Lung (tissue), 11 donors: ENCODE measurements at regions not wholly inside any gene's neighbourhood (a gene's known extent, or its start where the extent isn't known, plus 50 kb on each side); places are given as distances from the start of the nearest gene placed in this dataset.

ENCODE experiments used
- ATAC-seq: fragments of 200-7000 bp; cut with Tn5 transposase; one replicate; pipeline ENCODE4 v1.9.1; 2020; ENCODE audit warnings: moderate number of reproducible peaks; ENCODE audit not compliant: insufficient read depth, low FRiP score
- DNase-seq, 3 donors: peaks; one replicate each; pipeline ENCODE4 v3.0.0-alpha.2; 2013 to 2017
- H3K27ac ChIP-seq, 2 donors: one replicate each; pipeline ENCODE4 v1.5.1; 2013; ENCODE audit warnings: mild to moderate bottlenecking in 2 of 2, moderate library complexity in 2 of 2, control low read depth in 1 of 2, inconsistent platforms in 1 of 2, low read depth in 1 of 2, low read length in 1 of 2
- H3K27me3 ChIP-seq, 3 donors: one replicate each; pipeline ENCODE4 v1.5.1; 2013; ENCODE audit warnings: low read length in 2 of 3; ENCODE audit not compliant: control insufficient read depth in 3 of 3, insufficient read depth in 3 of 3
- H3K36me3 ChIP-seq, 4 donors: one replicate each; pipeline ENCODE4 v1.5.1; 2013; ENCODE audit warnings: low read length in 4 of 4, mild to moderate bottlenecking in 1 of 4, moderate library complexity in 1 of 4; ENCODE audit not compliant: control insufficient read depth in 4 of 4, insufficient read depth in 4 of 4
- H3K4me1 ChIP-seq, 5 donors: one replicate each; pipeline ENCODE4 v1.5.1; 2013; ENCODE audit warnings: low read length in 5 of 5, mild to moderate bottlenecking in 2 of 5, moderate library complexity in 1 of 5; ENCODE audit not compliant: control insufficient read depth in 5 of 5, insufficient read depth in 5 of 5
- H3K4me3 ChIP-seq: one replicate; pipeline ENCODE4 v1.5.1; 2013; ENCODE audit warnings: mild to moderate bottlenecking, control low read depth, moderate library complexity
- H3K9ac ChIP-seq, 2 donors: one replicate each; pipeline ENCODE4 v1.5.1; 2013; ENCODE audit warnings: low read length in 2 of 2, control low read depth in 1 of 2; ENCODE audit not compliant: insufficient read depth in 1 of 2
- H3K9me3 ChIP-seq, 4 donors: one replicate each; pipeline ENCODE4 v1.5.1; 2013; ENCODE audit warnings: low read length in 3 of 4, mild to moderate bottlenecking in 1 of 4, moderate library complexity in 1 of 4; ENCODE audit not compliant: control insufficient read depth in 4 of 4, insufficient read depth in 3 of 4
- CTCF ChIP-seq: IDR thresholded peaks from 2 replicates; pipeline ENCODE4 v1.5.1; 2012; ENCODE audit warnings: mild to moderate bottlenecking; ENCODE audit errors: control extremely low read depth, extremely low read depth
- WGBS, 2 donors: extraction: QIAGEN DNeasy Blood & Tissue Kit; methylation state at CpG; one replicate each; pipeline ENCODE4 v1.1.7; 2013; 5-methylcytosine and 5-hydroxymethylcytosine counted together
- donor health status: control.
- donor health status: control.
- donor health status: Bipolar disorder and iron deficiency.
- donor health status: healthy.
- donor health status: DM: yes; HTN: yes; CAD: no.

- Histone ChIP-seq H3K9me3 (no peaks in the 10 kb centered on the region), H3K4me3 (no peak overlapping the region), H3K27me3 (no peaks in the 10 kb centered on the region), H3K27ac (no peak overlapping the region), H3K36me3 (no peaks in the 10 kb centered on the region), H3K4me1 (peaks cover 0 to 4% (median 0%) of the 10 kb centered on the region in 5 donors), H3K9ac (no peak overlapping the region)
- no peak for TF ChIP-seq CTCF
- DNase-seq (no peak), ATAC-seq (no peak)
- WGBS, 2 donors: 89 to 96% methylated on average over 1 of the region's 1 CpG
Observed at GRCh38 chr6:71194724-71195123, 93.9 kb upstream of the OGFRL1 start.

GRCh38 chr6:71197267-71197666 is 91.3 kb upstream of the OGFRL1 start:
- H3K9ac ChIP-seq: peak overlapping the region in 1 of 2 donors; percentile 23
- no peak overlapping the region for H3K27ac ChIP-seq
- no peaks in the 10 kb centered on the region for H3K36me3 ChIP-seq
- H3K27me3 ChIP-seq: no peaks in the 10 kb centered on the region
- no peak for TF ChIP-seq CTCF
- 88 to 96% methylated on average over 7 of the region's 7 CpGs for WGBS, 2 donors
- no peak overlapping the region for H3K4me3 ChIP-seq
- no peaks in the 10 kb centered on the region for H3K9me3 ChIP-seq
- DNase-seq (peak in 1 of 3 donors; percentile 2), ATAC-seq (no peak)
- peaks cover 0 to 4% (median 0%) of the 10 kb centered on the region in 5 donors for H3K4me1 ChIP-seq

- 67 to 88% methylated on average over 1 of the region's 1 CpG for WGBS, 2 donors
- peak; percentile 11 for ATAC-seq
Observed at GRCh38 chr6:71197780-71198179, 90.8 kb upstream of the OGFRL1 start.

More at GRCh38 chr6:71197780-71198179, 90.8 kb upstream of the OGFRL1 start:
- H3K4me3 ChIP-seq: no peak overlapping the region
- H3K27ac ChIP-seq: no peak overlapping the region
- H3K4me1 ChIP-seq: peaks cover 0 to 4% (median 0%) of the 10 kb centered on the region in 5 donors
- no peaks in the 10 kb centered on the region for H3K9me3 ChIP-seq
- H3K27me3 ChIP-seq: no peaks in the 10 kb centered on the region
- peak in 2 of 3 donors; percentile 59 to 76 for DNase-seq
- H3K36me3 ChIP-seq: no peaks in the 10 kb centered on the region
- no peak for TF ChIP-seq CTCF
- peak overlapping the region in 1 of 2 donors; percentile 23 for H3K9ac ChIP-seq
